HCT116 (cell line): ENCODE measurements at regions not wholly inside any gene's neighbourhood (a gene's known extent, or its start where the extent isn't known, plus 50 kb on each side); places are given as distances from the start of the nearest gene placed in this dataset.

ENCODE experiments used
- ATAC-seq: fragments of 200-7000 bp; cut with Tn5 transposase; 2 replicates; pipeline ENCODE4 v1.9.1; 2020; ENCODE audit warnings: mild to moderate bottlenecking, moderate library complexity
- BruUV-seq: library from RNA; stranded (reverse); fragments of 400-500 nt; replicated peaks from 2 replicates; lab custom pipeline; 2021; lab: Mats Ljungman, UMichigan
- CTCF ChIA-PET: fragments of 300-600 bp; sonication (Branson Sonifier 250); formaldehyde crosslinking; loops from one replicate; lab custom pipeline; 2021; ENCODE audit warnings: antibody characterized with exemption; lab: Charles Lee
- POLR2A ChIA-PET: fragments of 300-600, 350-600 bp; sonication (Branson Sonifier 250); formaldehyde crosslinking; loops from one replicate; lab custom pipeline; 2021; ENCODE audit warnings: antibody characterized with exemption; lab: Charles Lee
- RAD21 ChIA-PET, 2 experiments: fragments of 300-600 bp; sonication (Branson Sonifier 250); formaldehyde crosslinking; loops; one replicate each; lab custom pipeline; 2023; ENCODE audit warnings: low total read pairs in 2 of 2; ENCODE audit not compliant: uncharacterized antibody in 2 of 2, unreplicated experiment in 2 of 2, low non-redundant PET in 1 of 2; lab: Charles Lee
- DNase-seq: peaks from one replicate; pipeline ENCODE4 v3.0.0-alpha.2; 2010; ENCODE audit warnings: low read depth, low spot score
- H2AFZ ChIP-seq: fragments of 200-600 bp; shearing (Covaris generic), sonication (generic); 2 replicates; pipeline ENCODE4 v1.6.1; 2017; ENCODE audit warnings: low read depth, mixed run types, mixed read lengths, antibody characterized with exemption, low read length; ENCODE audit not compliant: poor library complexity, severe bottlenecking
- H3K27ac ChIP-seq: 2 replicates; pipeline ENCODE4 v1.5.1; 2012; ENCODE audit warnings: low read depth, low read length
- H3K27me3 ChIP-seq: fragments of 200-600 bp; sonication (generic); 2 replicates; pipeline ENCODE4 v1.6.1; 2016; ENCODE audit warnings: mixed run types, low read length, mixed read lengths; ENCODE audit not compliant: insufficient read depth
- H3K36me3 ChIP-seq, 2 experiments: fragments of 200-500 bp in 1 of 2; fragments of 200-600 bp in 1 of 2; sonication (Bioruptor generic) in 1 of 2; sonication (generic) in 1 of 2; 2 replicates each; pipeline versions ENCODE4 v1.5.1 to v1.6.1; 2014 to 2016; ENCODE audit warnings: low read length in 2 of 2, inconsistent platforms in 1 of 2, mixed read lengths in 1 of 2, mixed run types in 1 of 2; ENCODE audit not compliant: insufficient read depth in 2 of 2, control insufficient read depth in 1 of 2
- H3K4me1 ChIP-seq, 2 experiments: fragments of 200-600 bp in 1 of 2; sonication (generic) in 1 of 2; 2 replicates each; pipeline versions ENCODE4 v1.5.1 to v1.6.1; 2012 to 2017; ENCODE audit warnings: low read length in 2 of 2, inconsistent platforms in 1 of 2, mild to moderate bottlenecking in 1 of 2, mixed read lengths in 1 of 2, mixed run types in 1 of 2, moderate library complexity in 1 of 2; ENCODE audit not compliant: insufficient read depth in 2 of 2, control insufficient read depth in 1 of 2
- H3K4me2 ChIP-seq: fragments of 200-600 bp; sonication (generic); 2 replicates; pipeline ENCODE4 v1.6.1; 2017; ENCODE audit warnings: mixed run types, low read length, mixed read lengths
- H3K4me3 ChIP-seq, 2 experiments: fragments of 200-600 bp in 1 of 2; sonication (generic) in 1 of 2; replicated peaks in 1 of 2; 2 replicates each; pipeline ENCODE4 v1.5.1; 2011 to 2016; ENCODE audit warnings: low read length in 2 of 2, control low read depth in 1 of 2, low read depth in 1 of 2, mild to moderate bottlenecking in 1 of 2, mixed read lengths in 1 of 2, mixed run types in 1 of 2
- H3K79me2 ChIP-seq: fragments of 200-600 bp; sonication (generic); 2 replicates; pipeline ENCODE4 v1.6.1; 2017; ENCODE audit warnings: mild to moderate bottlenecking, mixed run types, low read length, moderate library complexity, mixed read lengths; ENCODE audit not compliant: insufficient read depth
- H3K9ac ChIP-seq: fragments of 200-600 bp; sonication (generic); 2 replicates; pipeline ENCODE4 v1.6.1; 2016; ENCODE audit warnings: low read length, mixed read lengths
- H3K9me2 ChIP-seq: fragments of 200-600 bp; sonication (generic), shearing (Covaris generic); 2 replicates; pipeline ENCODE4 v1.6.1; 2017; ENCODE audit warnings: mixed run types, mild to moderate bottlenecking, moderate library complexity; ENCODE audit not compliant: insufficient read depth
- H3K9me3 ChIP-seq, 2 experiments: fragments of 200-500 bp in 1 of 2; fragments of 200-600 bp in 1 of 2; sonication (Bioruptor generic) in 1 of 2; sonication (generic) in 1 of 2; 2 replicates each; pipeline ENCODE4 v1.6.1; 2014 to 2017; ENCODE audit warnings: low read length in 2 of 2, mixed read lengths in 2 of 2, inconsistent platforms in 1 of 2, low read depth in 1 of 2, mild to moderate bottlenecking in 1 of 2, mixed run types in 1 of 2, moderate library complexity in 1 of 2; ENCODE audit not compliant: control insufficient read depth in 1 of 2, insufficient read depth in 1 of 2
- H4K20me1 ChIP-seq: fragments of 200-600 bp; sonication (generic), shearing (Covaris generic); 2 replicates; pipeline ENCODE4 v1.6.1; 2017; ENCODE audit warnings: mixed run types, mild to moderate bottlenecking, moderate library complexity; ENCODE audit not compliant: insufficient read depth
- CBX3 ChIP-seq: IDR thresholded peaks from 2 replicates; pipeline ENCODE4 v1.6.1; 2012; ENCODE audit warnings: low read depth
- CEBPB ChIP-seq: IDR thresholded peaks from 2 replicates; pipeline ENCODE4 v1.6.1; 2012; ENCODE audit warnings: low read depth
- EGR1 ChIP-seq: IDR thresholded peaks from 2 replicates; pipeline ENCODE4 v1.6.1; 2012; ENCODE audit warnings: low read depth
- ELF1 ChIP-seq: IDR thresholded peaks from 2 replicates; pipeline ENCODE4 v1.6.1; 2012; ENCODE audit warnings: low read depth, borderline replicate concordance
- EZH2 ChIP-seq: fragments of 200-600 bp; sonication (generic); IDR thresholded peaks from 2 replicates; pipeline ENCODE4 v1.6.1; 2017; ENCODE audit warnings: antibody characterized with exemption, mixed run types
- POLR2AphosphoS5 ChIP-seq: IDR thresholded peaks from 2 replicates; pipeline ENCODE4 v1.6.1; 2011; ENCODE audit warnings: mild to moderate bottlenecking, low read depth, low read length, moderate library complexity
- RAD21 ChIP-seq: IDR thresholded peaks from 2 replicates; pipeline ENCODE4 v1.6.1; 2012; ENCODE audit warnings: low read depth, mild to moderate bottlenecking
- REST ChIP-seq: IDR thresholded peaks from 2 replicates; pipeline ENCODE4 v1.6.1; 2012; ENCODE audit warnings: low read depth
- SIN3A ChIP-seq: IDR thresholded peaks from 2 replicates; pipeline ENCODE4 v1.6.1; 2012; ENCODE audit warnings: low read depth
- SP1 ChIP-seq: IDR thresholded peaks from 2 replicates; pipeline ENCODE4 v1.6.1; 2012; ENCODE audit warnings: low read depth
- SRF ChIP-seq: IDR thresholded peaks from 2 replicates; pipeline ENCODE4 v1.6.1; 2012; ENCODE audit warnings: low read depth
- TCF7L2 ChIP-seq: IDR thresholded peaks from 2 replicates; pipeline ENCODE4 v1.7.0; 2011; ENCODE audit warnings: borderline replicate concordance, inconsistent platforms; ENCODE audit not compliant: insufficient read depth, insufficient read length; ENCODE audit errors: extremely low read depth
- ZBTB33 ChIP-seq: IDR thresholded peaks from 2 replicates; pipeline ENCODE4 v1.6.1; 2011; ENCODE audit warnings: mild to moderate bottlenecking, low read length, moderate library complexity; ENCODE audit not compliant: insufficient replicate concordance; ENCODE audit errors: extremely low read depth
- ZFX ChIP-seq: fragments of 450-650 bp; IDR thresholded peaks from 2 replicates; pipeline ENCODE4 v1.6.1; 2017
- intact Hi-C: fragments of 100-400 bp; cut with micrococcal nuclease; formaldehyde crosslinking; loops from 2 replicates; pipeline ENCODE4 v1.10.0; 2022

GRCh38 chr20:39503902-39504709, 542.0 kb downstream of the DHX35 start:
- H2AFZ ChIP-seq, result no peak overlapping the region
- H3K4me2 ChIP-seq, result no peak overlapping the region
- peaks cover 0 to 4% of the 10 kb centered on the region in 2 experiments; a peak in 1 of 4 replicates for H3K9me3 ChIP-seq
- no peaks in the 10 kb centered on the region for H3K4me1 ChIP-seq
- POLR2A ChIA-PET, result no interaction called here
- CTCF ChIA-PET, result no interaction called here
- intact Hi-C loops, result no loop called here
- H4K20me1 ChIP-seq, result no peaks in the 10 kb centered on the region; the same call in 1 of the 2 replicates
- TF ChIP-seq EZH2 (no peak), ZBTB33 (no peak), ZFX (no peak), TCF7L2 (no peak), RAD21 (no peak), CEBPB (no peak), SRF (no peak), SP1 (no peak), SIN3A (no peak), EGR1 (no peak), CBX3 (no peak), POLR2AphosphoS5 (no peak), ELF1 (no peak), REST (no peak)
- TF ChIP-seq, all 23 proteins: peak for 0
- H3K9ac ChIP-seq, result no peak overlapping the region
- no peaks in the 10 kb centered on the region for H3K27me3 ChIP-seq
- H3K4me3 ChIP-seq, result no peak overlapping the region
- DNase-seq, result no peak
- H3K27ac ChIP-seq, result no peak overlapping the region
- no peaks in the 10 kb centered on the region for H3K36me3 ChIP-seq
- no peaks in the 10 kb centered on the region for H3K9me2 ChIP-seq
- ATAC-seq, result no peak
- no TSS peak for BruUV-seq
- no peaks in the 10 kb centered on the region for H3K79me2 ChIP-seq
- RAD21 ChIA-PET, result no interaction called here
